Stomach (tissue), 4 donors: ENCODE measurements at regions not wholly inside any gene's neighbourhood (a gene's known extent, or its start where the extent isn't known, plus 50 kb on each side); places are given as distances from the start of the nearest gene placed in this dataset.

ENCODE experiments used
- EP300 ChIP-seq: sonication (generic); formaldehyde crosslinking; IDR thresholded peaks from one replicate; pipeline ENCODE4 v1.6.1; 2017; ENCODE audit warnings: antibody characterized with exemption
- POLR2A ChIP-seq, 4 donors: fragments of 450-650 bp; IDR thresholded peaks; one replicate each; pipeline ENCODE4 v1.6.1; 2016; ENCODE audit warnings: antibody characterized with exemption in 4 of 4, control low read depth in 2 of 4, mild to moderate bottlenecking in 1 of 4, moderate library complexity in 1 of 4
- POLR2AphosphoS5 ChIP-seq, 3 donors: sonication (generic); formaldehyde crosslinking; IDR thresholded peaks; one replicate each; pipeline ENCODE4 v1.6.1; 2016; ENCODE audit warnings: antibody characterized with exemption in 3 of 3
- TF ChIP-seq, protein P1 (sequence below), 7 experiments: fragments of 450-650 bp in 4 of 7; fragments of 200-600 bp in 3 of 7; sonication (generic) in 3 of 7; IDR thresholded peaks; one replicate each; pipeline ENCODE4 v1.5.1; 2016 to 2019; ENCODE audit warnings: antibody characterized with exemption in 7 of 7, control low read depth in 2 of 7, mild to moderate bottlenecking in 1 of 7

DNA sequence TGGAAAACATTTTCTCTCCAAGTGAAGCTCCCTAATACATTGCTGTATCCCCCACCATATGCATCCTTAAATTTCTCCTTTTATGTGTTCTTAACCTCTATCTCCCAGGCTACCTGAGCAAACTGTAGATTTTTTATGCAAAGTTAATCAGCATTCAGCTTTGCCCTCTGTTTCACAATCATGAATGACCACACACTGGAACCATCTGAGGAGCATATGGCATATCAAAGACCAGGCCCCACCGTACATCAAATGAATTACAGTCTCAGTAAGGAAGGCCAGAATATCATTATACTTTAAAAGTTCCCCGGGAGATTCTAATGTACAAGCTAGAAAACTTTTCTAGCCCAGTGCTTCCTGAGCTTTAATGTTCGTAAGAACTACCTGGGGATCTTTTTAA lies 115.5 kb upstream of the NECTIN3 start:
- no peak for TF ChIP-seq EP300
- TF ChIP-seq, protein P1, sequence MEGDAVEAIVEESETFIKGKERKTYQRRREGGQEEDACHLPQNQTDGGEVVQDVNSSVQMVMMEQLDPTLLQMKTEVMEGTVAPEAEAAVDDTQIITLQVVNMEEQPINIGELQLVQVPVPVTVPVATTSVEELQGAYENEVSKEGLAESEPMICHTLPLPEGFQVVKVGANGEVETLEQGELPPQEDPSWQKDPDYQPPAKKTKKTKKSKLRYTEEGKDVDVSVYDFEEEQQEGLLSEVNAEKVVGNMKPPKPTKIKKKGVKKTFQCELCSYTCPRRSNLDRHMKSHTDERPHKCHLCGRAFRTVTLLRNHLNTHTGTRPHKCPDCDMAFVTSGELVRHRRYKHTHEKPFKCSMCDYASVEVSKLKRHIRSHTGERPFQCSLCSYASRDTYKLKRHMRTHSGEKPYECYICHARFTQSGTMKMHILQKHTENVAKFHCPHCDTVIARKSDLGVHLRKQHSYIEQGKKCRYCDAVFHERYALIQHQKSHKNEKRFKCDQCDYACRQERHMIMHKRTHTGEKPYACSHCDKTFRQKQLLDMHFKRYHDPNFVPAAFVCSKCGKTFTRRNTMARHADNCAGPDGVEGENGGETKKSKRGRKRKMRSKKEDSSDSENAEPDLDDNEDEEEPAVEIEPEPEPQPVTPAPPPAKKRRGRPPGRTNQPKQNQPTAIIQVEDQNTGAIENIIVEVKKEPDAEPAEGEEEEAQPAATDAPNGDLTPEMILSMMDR (IDR thresholded peaks at IDR 0.05): no peak
- no peak for TF ChIP-seq POLR2A (IDR thresholded peaks at IDR 0.05)
- no peak for TF ChIP-seq POLR2AphosphoS5 (IDR thresholded peaks at IDR 0.05)
